HG03571 (cell line): ENCODE measurements at regions not wholly inside any gene's neighbourhood (a gene's known extent, or its start where the extent isn't known, plus 50 kb on each side); places are given as distances from the start of the nearest gene placed in this dataset.
"Not testable (repeated sequence)": the region's sequence is repeated elsewhere in the genome, so short reads cannot be mapped to it uniquely, and the experiment has no call there.

Experiments
- ATAC-seq: cut with Tn5 transposase; IDR thresholded peaks from one replicate; pipeline ENCODE4 v1.9.1; 2021; ENCODE audit not compliant: unreplicated experiment

GRCh38 chr11:42674436-42674835 lies 637.4 kb upstream of the API5 start:
- ATAC-seq: no peak

DNA sequence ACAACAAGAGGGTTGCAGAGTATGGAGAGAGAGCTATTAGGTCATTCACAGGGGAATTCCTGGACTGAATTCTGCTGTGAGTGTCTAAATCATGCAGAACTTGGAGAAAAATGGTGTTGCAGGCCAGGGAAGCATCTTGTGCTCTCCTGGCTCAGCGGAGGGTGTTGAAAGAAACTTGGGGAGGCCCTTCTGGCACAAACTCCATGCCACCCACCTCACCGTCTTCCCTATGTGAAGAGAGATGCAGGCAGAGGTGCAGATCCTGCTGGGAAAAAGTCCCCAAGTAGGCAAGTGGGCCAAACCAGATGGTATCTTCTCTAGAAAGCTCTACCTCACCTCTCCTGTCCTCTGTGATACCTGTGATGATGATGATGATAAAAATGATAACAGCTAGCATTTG lies 604.3 kb upstream of the API5 start:
- ATAC-seq: no peak

DNA sequence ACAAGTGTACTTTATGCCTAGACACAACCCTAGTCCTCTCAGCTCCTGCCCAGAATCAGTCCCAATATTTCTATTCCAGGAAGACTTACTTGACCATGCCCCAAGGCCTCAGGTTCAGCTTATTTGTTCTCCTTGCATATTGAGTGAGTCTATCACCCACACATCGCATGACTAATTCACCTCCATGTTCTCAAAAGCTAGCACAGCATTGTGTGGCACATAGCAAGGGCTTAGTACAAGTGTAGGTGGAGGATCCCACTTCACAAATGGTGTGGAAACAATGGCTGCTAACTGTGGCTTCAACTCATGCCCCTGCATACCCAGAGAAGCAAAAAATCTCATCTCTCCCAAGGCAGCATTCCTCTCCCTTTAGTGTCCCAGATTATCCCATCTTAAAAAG lies 602.6 kb upstream of the API5 start:
- no peak for ATAC-seq

GRCh38 chr11:42713279-42713678 lies 598.5 kb upstream of the API5 start:
- no peak for ATAC-seq

- no peak for ATAC-seq
Measured at GRCh38 chr11:42713753-42714152, 598.0 kb upstream of the API5 start.

DNA sequence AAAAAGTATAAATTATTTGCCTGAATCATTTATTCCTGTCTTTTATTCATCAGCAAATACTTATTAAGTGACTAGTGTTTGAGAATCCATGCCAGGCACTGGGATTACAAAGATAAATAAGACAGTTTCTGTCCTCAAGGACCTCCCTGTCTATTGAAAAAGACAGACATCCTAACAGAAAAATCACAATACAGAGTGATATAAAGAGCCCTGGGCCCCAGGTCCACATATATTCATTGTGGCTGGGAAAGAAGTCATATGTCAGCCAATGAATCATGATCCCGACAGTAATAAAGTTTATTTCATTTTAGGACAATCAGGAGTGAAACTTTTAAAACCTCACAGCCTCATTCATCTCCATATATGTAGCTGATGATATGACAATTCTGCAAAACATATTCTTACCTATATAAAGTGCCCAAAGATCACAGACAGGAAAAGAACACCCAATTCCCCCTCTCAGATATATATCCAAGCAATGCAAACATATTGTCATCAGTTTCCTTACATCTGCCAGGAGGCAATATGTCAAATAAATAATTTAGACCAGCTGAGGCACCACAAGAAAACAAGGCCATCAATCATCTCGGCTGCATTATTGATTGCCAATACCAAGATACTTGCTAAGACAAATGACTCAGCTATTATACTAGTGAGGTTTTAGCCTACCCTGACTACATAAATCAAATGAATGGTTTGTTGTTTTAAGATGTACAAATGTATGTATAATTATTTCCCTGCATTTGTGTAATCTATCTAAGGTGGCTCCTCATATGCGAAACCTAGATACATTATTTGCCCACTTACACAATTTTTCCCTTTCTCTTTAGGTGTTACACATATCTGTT lies 590.9 kb upstream of the API5 start:
- no peak for ATAC-seq

- no peak for ATAC-seq
Measured at GRCh38 chr11:42727879-42728278, 583.9 kb upstream of the API5 start.

DNA sequence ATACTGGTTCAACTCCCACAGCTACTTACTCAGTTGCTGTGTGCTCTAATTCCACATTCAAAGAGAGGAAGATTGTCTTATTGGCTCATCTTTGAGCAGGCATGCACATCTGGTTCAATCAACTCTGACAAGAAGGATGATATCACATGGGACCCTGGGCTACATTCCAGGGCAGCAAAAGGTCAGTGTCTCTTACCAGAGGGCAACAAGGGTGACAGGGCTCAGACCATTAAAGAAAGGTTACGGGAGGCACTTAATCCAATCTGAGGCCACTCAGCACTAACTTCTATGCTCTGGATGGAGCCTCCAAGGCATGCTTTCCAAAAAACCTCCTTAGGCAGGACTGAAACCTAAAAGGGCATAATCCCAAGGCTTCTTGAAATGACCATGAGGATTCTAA lies 549.4 kb upstream of the API5 start:
- ATAC-seq: no peak

- ATAC-seq: no peak
Measured at GRCh38 chr11:42764936-42765335, 546.9 kb upstream of the API5 start.

DNA sequence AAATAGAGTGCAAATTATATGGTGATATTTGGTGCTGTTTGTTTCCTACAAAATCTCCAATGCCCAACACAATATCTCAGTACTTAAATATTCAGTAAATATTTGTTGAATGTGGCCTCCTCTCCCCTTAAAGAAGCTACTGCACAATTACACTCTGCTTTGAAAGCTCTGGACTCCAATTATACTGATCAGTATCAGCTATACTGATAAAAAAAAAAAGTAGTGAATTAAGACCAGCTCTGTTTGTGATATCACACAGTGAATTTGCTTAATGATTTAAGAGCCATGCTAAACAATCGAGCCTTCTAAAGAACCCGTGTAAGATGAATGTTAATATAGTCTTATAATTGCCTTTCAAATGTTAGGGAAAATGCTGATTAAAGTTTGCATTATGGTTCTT lies 543.2 kb upstream of the API5 start:
- no peak for ATAC-seq

GRCh38 chr11:42770444-42771065 lies 541.2 kb upstream of the API5 start:
- ATAC-seq: no peak

GRCh38 chr11:42772886-42773285 lies 538.9 kb upstream of the API5 start:
- no peak for ATAC-seq

DNA sequence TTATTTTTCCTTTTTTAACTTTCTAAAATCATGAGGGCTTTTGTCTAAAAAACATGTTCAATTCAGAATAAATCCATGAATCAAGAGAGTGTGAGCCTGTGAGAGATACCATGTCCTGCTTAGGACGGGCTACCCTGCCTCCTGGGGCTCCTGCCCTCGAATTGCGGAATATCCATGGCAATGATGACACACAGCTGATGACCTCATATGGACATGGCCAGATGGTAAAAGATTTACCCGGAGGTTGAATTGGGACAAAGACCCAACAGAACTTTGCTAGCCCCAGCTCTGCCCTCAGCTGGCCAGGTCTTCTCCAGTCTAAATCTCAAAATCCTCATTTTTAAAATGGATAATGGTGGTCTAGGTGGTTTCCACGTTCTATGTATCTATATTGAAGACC lies 538.1 kb upstream of the API5 start:
- no peak for ATAC-seq

- no peak for ATAC-seq
Measured at GRCh38 chr11:42774567-42774966, 537.2 kb upstream of the API5 start.

DNA sequence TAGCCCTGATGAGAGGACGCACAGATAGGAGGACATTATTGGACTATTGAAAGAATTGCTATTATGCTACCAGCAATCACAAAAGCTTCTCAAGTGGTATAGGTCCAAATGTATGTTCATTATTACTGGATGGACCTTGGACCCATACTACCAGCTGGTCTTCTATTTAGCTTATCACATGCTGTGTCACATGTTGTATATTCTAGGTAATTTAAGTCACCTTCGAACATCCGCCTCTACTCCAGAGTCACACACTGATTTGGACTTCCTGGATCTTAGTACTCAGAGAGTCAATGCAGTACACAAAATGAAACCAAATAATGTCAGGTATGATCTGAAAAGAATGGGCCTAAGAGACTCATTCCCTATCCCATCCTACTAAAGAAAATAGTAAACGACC lies 534.0 kb upstream of the API5 start:
- no peak for ATAC-seq

GRCh38 chr11:42778193-42778592 lies 533.6 kb upstream of the API5 start:
- no peak for ATAC-seq

DNA sequence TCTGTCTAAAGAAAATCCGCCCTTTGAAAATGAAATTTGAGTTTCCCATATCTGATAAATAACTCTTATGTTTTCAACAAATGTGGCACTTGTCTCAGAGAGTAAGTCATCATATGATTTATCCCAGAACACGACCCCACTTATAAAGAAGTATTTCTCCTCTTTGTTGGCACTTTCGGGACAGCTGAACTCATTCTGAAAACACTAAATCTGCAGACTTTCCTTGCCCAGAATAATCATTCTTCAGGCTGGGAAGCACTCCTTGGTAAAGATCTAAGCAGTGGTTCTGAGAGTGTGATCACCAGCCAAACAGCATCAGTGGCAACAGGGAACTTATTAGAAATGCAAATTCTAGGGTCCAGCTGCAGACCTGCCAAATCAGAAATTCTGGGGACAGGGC lies 532.2 kb upstream of the API5 start:
- ATAC-seq: no peak

GRCh38 chr11:42786981-42787380 lies 524.8 kb upstream of the API5 start:
- no peak for ATAC-seq

DNA sequence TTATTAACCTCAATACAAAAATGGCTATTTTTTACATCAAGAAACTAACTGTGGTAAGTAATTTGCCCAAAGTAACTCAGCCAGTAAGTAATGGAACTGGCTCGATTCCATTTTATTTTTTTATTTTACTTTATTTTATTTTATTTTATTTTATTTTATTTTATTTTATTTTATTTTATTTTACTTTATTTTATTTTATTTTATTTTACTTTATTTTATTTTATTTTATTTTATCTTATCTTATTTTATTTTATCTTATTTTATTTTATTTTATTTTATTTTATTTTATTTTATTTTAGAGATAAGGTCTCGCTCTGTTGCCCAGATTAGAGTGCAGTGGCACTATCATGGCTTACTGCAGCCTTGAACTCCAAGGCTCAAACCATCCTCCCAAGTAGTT lies 516.3 kb upstream of the API5 start:
- ATAC-seq: not testable (repeated sequence)

- ATAC-seq: no peak
Measured at GRCh38 chr11:42800041-42800440, 511.8 kb upstream of the API5 start.

DNA sequence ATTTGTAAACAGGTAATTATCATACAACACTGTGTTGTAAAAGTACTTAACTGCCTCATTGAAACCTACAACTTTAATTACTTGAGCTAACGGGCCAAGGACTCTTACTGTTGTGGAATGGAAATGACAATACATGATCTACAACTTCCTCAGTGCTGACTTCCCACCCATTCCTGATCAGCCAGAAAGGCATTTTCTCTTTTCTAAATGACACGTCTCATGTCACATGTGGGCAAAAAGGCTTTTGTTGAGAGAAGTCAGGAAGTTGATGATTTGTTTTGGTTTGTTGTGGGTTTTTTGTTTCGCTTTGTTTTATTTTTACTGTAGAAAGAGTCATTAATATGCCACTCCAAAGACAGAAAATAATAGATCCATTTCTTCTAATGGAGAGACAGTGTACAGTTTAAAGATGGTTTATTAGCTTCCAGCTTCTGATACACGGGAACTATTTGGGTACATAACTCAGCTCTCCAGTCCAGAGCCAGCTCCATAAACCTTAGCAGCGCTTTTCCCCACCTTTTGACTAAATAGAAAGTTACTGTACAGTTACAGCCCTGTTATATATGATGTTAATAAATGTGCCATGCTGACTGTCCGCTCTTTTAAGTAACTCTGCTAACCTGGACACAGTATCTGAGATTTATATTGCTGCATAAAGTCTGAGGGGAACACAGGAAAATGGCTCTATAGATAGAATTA lies 509.4 kb upstream of the API5 start:
- ATAC-seq: no peak

DNA sequence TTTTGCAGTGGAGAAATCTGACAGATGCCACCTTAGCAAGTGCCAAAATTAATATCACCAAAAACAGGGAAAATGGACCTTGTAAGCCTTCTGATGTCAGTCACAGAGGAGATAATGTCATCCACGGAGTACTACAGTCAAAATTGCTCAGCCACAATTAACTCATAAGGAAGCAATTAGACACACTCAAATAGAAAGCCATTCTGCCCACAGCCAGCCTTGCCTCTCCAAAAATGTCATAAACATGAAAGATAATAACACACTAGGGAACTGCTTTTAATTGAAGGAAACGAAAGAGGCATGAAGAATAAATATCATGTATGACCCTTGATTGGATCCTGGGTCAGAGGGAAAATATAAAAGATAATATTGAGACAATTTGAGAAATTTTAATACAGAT lies 505.6 kb upstream of the API5 start:
- no peak for ATAC-seq
